ENCODE measurements at regions not wholly inside any gene's neighbourhood (a gene's known extent, or its start where the extent isn't known, plus 50 kb on each side); places are given as distances from the start of the nearest gene placed in this dataset.

GRCh38 chr17:71247441-71248015 is 873.3 kb upstream of the SOX9 start:
- Histone ChIP-seq H3K79me1 (ENCODE audit: low read depth, low read length) (no peaks in the 10 kb centered on the region), H3K9me3 (ENCODE audit: insufficient read depth in 2 of 2, low read depth in 1 of 2, low read length in 1 of 2) (no peaks in the 10 kb centered on the region), H3K9ac (replicated peaks in 1 of 4; ENCODE audit: extremely low read depth in 1 of 4, low read depth in 3 of 4, low read length in 3 of 4) (no peak overlapping the region), H4K5ac (ENCODE audit: insufficient read length, low read depth, low read length) (no peak overlapping the region), H4K91ac (replicated peaks; ENCODE audit: insufficient read length, low read length) (no peak overlapping the region), H2AK5ac (ENCODE audit: low read depth, low read length) (no peak overlapping the region), H4K20me1 (replicated peaks in 1 of 2; ENCODE audit: control insufficient read depth in 1 of 2, insufficient read depth in 2 of 2, low read length in 2 of 2) (no peaks in the 10 kb centered on the region), H3K14ac (ENCODE audit: insufficient read length) (no peak overlapping the region), H4K8ac (ENCODE audit: extremely low read depth, insufficient read depth, low read length) (no peak overlapping the region), H3K36me3 (ENCODE audit: control insufficient read depth in 2 of 4, insufficient read depth in 4 of 4, low read length in 3 of 4) (no peaks in the 10 kb centered on the region), H3K27ac (ENCODE audit: low read depth, low read length) (no peak overlapping the region), H3K23me2 (ENCODE audit: low read depth, low read length) (no peaks in the 10 kb centered on the region), H3K18ac (ENCODE audit: extremely low read depth, low read length) (no peak overlapping the region), H2BK5ac (ENCODE audit: low read depth, low read length) (no peak overlapping the region), H2BK12ac (ENCODE audit: low read depth, low read length) (no peak overlapping the region), H3K4me3 (ENCODE audit: extremely low read depth in 1 of 4, insufficient read depth in 2 of 4, low read depth in 3 of 4, low read length in 4 of 4) (no peak overlapping the region), H2BK20ac (ENCODE audit: low read length) (no peak overlapping the region), H2BK120ac (replicated peaks; ENCODE audit: low read depth, low read length) (no peak overlapping the region), H2AFZ (ENCODE audit: low read length) (no peak overlapping the region), H3K27me3 (replicated peaks in 1 of 4; ENCODE audit: control insufficient read depth in 3 of 4, extremely low read depth in 1 of 4, insufficient read depth in 3 of 4, low read length in 3 of 4) (no peaks in the 10 kb centered on the region), H3K79me2 (ENCODE audit: control insufficient read depth in 1 of 2, insufficient read depth in 2 of 2, low read length in 2 of 2) (no peaks in the 10 kb centered on the region), H2BK15ac (ENCODE audit: low read length) (no peak overlapping the region), H3K4me1 (replicated peaks in 1 of 4; ENCODE audit: control insufficient read depth in 3 of 4, insufficient read depth in 4 of 4, low read length in 3 of 4) (no peaks in the 10 kb centered on the region), H3K23ac (ENCODE audit: insufficient read length) (no peak overlapping the region), H3K56ac (replicated peaks; ENCODE audit: insufficient read length, low read depth, low read length) (no peak overlapping the region), H3K4me2 (ENCODE audit: insufficient read depth in 1 of 2, low read depth in 2 of 2, low read length in 2 of 2) (no peak overlapping the region), H3K4ac (replicated peaks; ENCODE audit: insufficient read length, low read depth, low read length) (no peak overlapping the region)
- TF ChIP-seq PHF8 (conservative IDR thresholded peaks at IDR 0.05; ENCODE audit: low read depth, low read length) (no peak), YY1 (IDR thresholded peaks at IDR 0.05; ENCODE audit: low read depth, low read length) (no peak), HDAC6 (IDR thresholded peaks at IDR 0.05; ENCODE audit: low read depth, low read length) (no peak), TBP (IDR thresholded peaks at IDR 0.05; ENCODE audit: low read depth, low read length) (no peak), SIRT6 (IDR thresholded peaks at IDR 0.05; ENCODE audit: low read length) (no peak), POLR2AphosphoS5 (IDR thresholded peaks at IDR 0.05; ENCODE audit: low read depth, low read length) (no peak), JUN (IDR thresholded peaks at IDR 0.05; ENCODE audit: low read depth, low read length) (no peak)
- 92% methylated on average over 4 of the region's 4 CpGs; no CpG with 5 or more reads in 1 of the 2 experiments for WGBS, 2 experiments (ENCODE audit: extremely low coverage in 1 of 2, insufficient coverage in 1 of 2, insufficient read length in 1 of 2, insufficient replicate concordance in 2 of 2, low coverage in 1 of 2, low lambda C conversion rate in 2 of 2, missing lambda C conversion rate in 1 of 2)
- CTCF ChIA-PET (ENCODE audit: partially characterized antibody), result no interaction called here
- FAIRE-seq, result no peak
- no peak for DNase-seq (ENCODE audit: low read depth in 1 of 2, low spot score in 2 of 2)
- POLR2A ChIA-PET (ENCODE audit: partially characterized antibody), result interaction anchor here (0.6 kb wide), 1 partner anchor 17 kb away, joined by 3 read pairs; no protein-coding TSS in a partner anchor
